H1 (cell line): ENCODE measurements at regions not wholly inside any gene's neighbourhood (a gene's known extent, or its start where the extent isn't known, plus 50 kb on each side); places are given as distances from the start of the nearest gene placed in this dataset.

Experiments
- CTCF ChIA-PET: fragments of 300-600 bp; sonication (Branson Sonifier 250); formaldehyde crosslinking; loops from one replicate; lab custom pipeline; 2021; ENCODE audit not compliant: partially characterized antibody; lab: Charles Lee
- POLR2A ChIA-PET: fragments of 300-600 bp; sonication (Branson Sonifier 250); formaldehyde crosslinking; loops from one replicate; lab custom pipeline; 2021; ENCODE audit warnings: inconsistent platforms; ENCODE audit not compliant: partially characterized antibody; lab: Charles Lee
- DNase-seq, 2 experiments: peaks; one replicate each; pipeline versions ENCODE4 v3.0.0 to v3.0.0-alpha.2; 2010 to 2022; ENCODE audit warnings: low spot score in 2 of 2, low read depth in 1 of 2, mixed read lengths in 1 of 2
- FAIRE-seq: peaks from 2 replicates; lab custom pipeline; 2011; peaks lifted over from hg19 to GRCh38; lab: Jason Lieb, UNC
- H2AFZ ChIP-seq: 2 replicates; pipeline ENCODE4 v1.8.1; 2012; ENCODE audit warnings: low read length, inconsistent platforms
- H2AK5ac ChIP-seq: 2 replicates; pipeline ENCODE4 v1.6.1; 2013; ENCODE audit warnings: low read depth, low read length
- H2BK120ac ChIP-seq: replicated peaks from 2 replicates; pipeline ENCODE3; 2013; ENCODE audit warnings: low read depth, low read length, inconsistent platforms
- H2BK12ac ChIP-seq: 2 replicates; pipeline ENCODE4 v1.6.1; 2013; ENCODE audit warnings: low read depth, low read length
- H2BK15ac ChIP-seq: 2 replicates; pipeline ENCODE4 v1.6.1; 2013; ENCODE audit warnings: low read length
- H2BK20ac ChIP-seq: 2 replicates; pipeline ENCODE4 v1.6.1; 2013; ENCODE audit warnings: low read length
- H2BK5ac ChIP-seq: 2 replicates; pipeline ENCODE4 v1.6.1; 2013; ENCODE audit warnings: low read depth, low read length
- H3K14ac ChIP-seq: 2 replicates; pipeline ENCODE4 v1.6.1; 2013; ENCODE audit warnings: inconsistent platforms; ENCODE audit not compliant: insufficient read length
- H3K18ac ChIP-seq: 2 replicates; pipeline ENCODE4 v1.6.1; 2013; ENCODE audit warnings: low read length; ENCODE audit errors: extremely low read depth
- H3K23ac ChIP-seq: 2 replicates; pipeline ENCODE4 v1.6.1; 2013; ENCODE audit warnings: inconsistent platforms; ENCODE audit not compliant: insufficient read length
- H3K23me2 ChIP-seq: 2 replicates; pipeline ENCODE4 v1.6.1; 2013; ENCODE audit warnings: low read depth, low read length
- H3K27ac ChIP-seq: 2 replicates; pipeline ENCODE4 v1.6.1; 2011; ENCODE audit warnings: low read depth, low read length, inconsistent platforms
- H3K27me3 ChIP-seq, 4 experiments: replicated peaks in 1 of 4; 1 replicate in 1 of 4; 2 replicates in 3 of 4; pipeline versions ENCODE4 v1.6.1 to v1.8.1; 2011 to 2013; ENCODE audit warnings: low read length in 3 of 4, mild to moderate bottlenecking in 3 of 4, inconsistent platforms in 2 of 4, mixed read lengths in 2 of 4, moderate library complexity in 1 of 4; ENCODE audit not compliant: control insufficient read depth in 3 of 4, insufficient read depth in 3 of 4; ENCODE audit errors: extremely low read depth in 1 of 4
- H3K36me3 ChIP-seq, 4 experiments: 2 replicates each; pipeline versions ENCODE4 v1.6.1 to v1.8.1; 2011 to 2013; ENCODE audit warnings: mild to moderate bottlenecking in 4 of 4, low read length in 3 of 4, moderate library complexity in 2 of 4, control low read depth in 1 of 4, inconsistent platforms in 1 of 4; ENCODE audit not compliant: insufficient read depth in 4 of 4, control insufficient read depth in 2 of 4
- H3K4ac ChIP-seq: replicated peaks from 2 replicates; pipeline ENCODE3; 2013; ENCODE audit warnings: low read length, low read depth, mixed read lengths, inconsistent platforms; ENCODE audit not compliant: insufficient read length
- H3K4me1 ChIP-seq, 4 experiments: replicated peaks in 1 of 4; 1 replicate in 1 of 4; 2 replicates in 3 of 4; pipeline versions ENCODE4 v1.6.1 to v1.8.1; 2011 to 2013; ENCODE audit warnings: low read length in 3 of 4, inconsistent platforms in 2 of 4, mixed read lengths in 1 of 4; ENCODE audit not compliant: insufficient read depth in 4 of 4, control insufficient read depth in 3 of 4
- H3K4me2 ChIP-seq, 2 experiments: 2 replicates each; pipeline versions ENCODE4 v1.6.1 to v1.8.1; 2011 to 2013; ENCODE audit warnings: low read depth in 2 of 2, low read length in 2 of 2, control low read depth in 1 of 2, inconsistent platforms in 1 of 2, mild to moderate bottlenecking in 1 of 2; ENCODE audit not compliant: insufficient read depth in 1 of 2
- H3K4me3 ChIP-seq, 4 experiments: fragments of 200-600, 300-600 bp in 1 of 4; sonication (generic), shearing (Covaris generic), sonication (Bioruptor Twin) in 1 of 4; 2 replicates each; pipeline versions ENCODE4 v1.5.1 to v1.8.1; 2011 to 2016; ENCODE audit warnings: low read length in 4 of 4, low read depth in 3 of 4, control low read depth in 2 of 4, inconsistent platforms in 2 of 4, mild to moderate bottlenecking in 2 of 4, mixed read lengths in 1 of 4, moderate library complexity in 1 of 4; ENCODE audit not compliant: insufficient read depth in 2 of 4; ENCODE audit errors: extremely low read depth in 1 of 4
- H3K56ac ChIP-seq: replicated peaks from 2 replicates; pipeline ENCODE3; 2013; ENCODE audit warnings: low read depth, mild to moderate bottlenecking, mixed read lengths, low read length, inconsistent platforms; ENCODE audit not compliant: insufficient read length
- H3K79me1 ChIP-seq: 2 replicates; pipeline ENCODE4 v1.6.1; 2013; ENCODE audit warnings: low read depth, low read length, control low read depth
- H3K79me2 ChIP-seq, 2 experiments: 2 replicates each; pipeline versions ENCODE4 v1.6.1 to v1.8.1; 2012 to 2013; ENCODE audit warnings: low read length in 2 of 2, mild to moderate bottlenecking in 2 of 2, inconsistent platforms in 1 of 2; ENCODE audit not compliant: insufficient read depth in 2 of 2, control insufficient read depth in 1 of 2
- H3K9ac ChIP-seq, 4 experiments: replicated peaks in 1 of 4; 1 replicate in 1 of 4; 2 replicates in 3 of 4; pipeline versions ENCODE4 v1.6.1 to v1.8.1; 2011 to 2013; ENCODE audit warnings: low read depth in 3 of 4, low read length in 3 of 4, control low read depth in 2 of 4, mild to moderate bottlenecking in 2 of 4, moderate library complexity in 2 of 4, inconsistent platforms in 1 of 4; ENCODE audit errors: extremely low read depth in 1 of 4
- H3K9me3 ChIP-seq, 2 experiments: 2 replicates each; pipeline versions ENCODE4 v1.6.1 to v1.8.1; 2012 to 2013; ENCODE audit warnings: mild to moderate bottlenecking in 2 of 2, moderate library complexity in 2 of 2, control low read depth in 1 of 2, inconsistent platforms in 1 of 2, low read depth in 1 of 2, low read length in 1 of 2, mixed read lengths in 1 of 2; ENCODE audit not compliant: insufficient read depth in 2 of 2
- H4K20me1 ChIP-seq, 2 experiments: replicated peaks in 1 of 2; 2 replicates each; pipeline versions ENCODE3 to v1.8.1; 2011 to 2013; ENCODE audit warnings: inconsistent platforms in 2 of 2, low read length in 2 of 2, mild to moderate bottlenecking in 1 of 2; ENCODE audit not compliant: insufficient read depth in 2 of 2, control insufficient read depth in 1 of 2
- H4K5ac ChIP-seq: 2 replicates; pipeline ENCODE4 v1.6.1; 2013; ENCODE audit warnings: low read length, low read depth, mixed read lengths, inconsistent platforms; ENCODE audit not compliant: insufficient read length
- H4K8ac ChIP-seq: 2 replicates; pipeline ENCODE4 v1.8.0; 2013; ENCODE audit warnings: mild to moderate bottlenecking, moderate library complexity, low read length, inconsistent platforms; ENCODE audit not compliant: insufficient read depth; ENCODE audit errors: extremely low read depth
- H4K91ac ChIP-seq: replicated peaks from 2 replicates; pipeline ENCODE3; 2013; ENCODE audit warnings: low read length, mixed read lengths, inconsistent platforms; ENCODE audit not compliant: insufficient read length
- BRCA1 ChIP-seq: IDR thresholded peaks from 2 replicates; pipeline ENCODE4 v1.6.1; 2012; ENCODE audit warnings: low read depth, low read length, improper control_type of control experiment
- CREB1 ChIP-seq: IDR thresholded peaks from 2 replicates; pipeline ENCODE4 v1.6.1; 2012; ENCODE audit warnings: inconsistent platforms
- FOSL1 ChIP-seq: IDR thresholded peaks from 2 replicates; pipeline ENCODE4 v1.6.1; 2011; ENCODE audit warnings: mild to moderate bottlenecking, low read depth, low read length, moderate library complexity; ENCODE audit not compliant: insufficient read depth
- GABPA ChIP-seq: IDR thresholded peaks from 2 replicates; pipeline ENCODE4 v1.6.1; 2011; ENCODE audit warnings: mild to moderate bottlenecking, low read length, moderate library complexity, borderline replicate concordance; ENCODE audit not compliant: insufficient read depth
- RAD21 ChIP-seq, 2 experiments: IDR thresholded peaks in 1 of 2; conservative IDR thresholded peaks in 1 of 2; 2 replicates each; pipeline ENCODE4 v1.6.1; 2011; ENCODE audit warnings: low read depth in 2 of 2, low read length in 2 of 2, improper control_type of control experiment in 1 of 2, inconsistent platforms in 1 of 2, mild to moderate bottlenecking in 1 of 2, moderate library complexity in 1 of 2
- SIX5 ChIP-seq: IDR thresholded peaks from 2 replicates; pipeline ENCODE4 v1.6.1; 2011; ENCODE audit warnings: mild to moderate bottlenecking, low read depth, low read length
- WGBS, 2 experiments: shearing (Covaris generic) in 1 of 2; methylation state at CpG; one replicate each; pipeline versions ENCODE4 v1.1.6 to v1.1.7; 2013 to 2015; ENCODE audit warnings: low lambda C conversion rate in 2 of 2, mixed read lengths in 2 of 2, inconsistent platforms in 1 of 2, low coverage in 1 of 2, missing lambda C conversion rate in 1 of 2; ENCODE audit not compliant: insufficient replicate concordance in 2 of 2, insufficient coverage in 1 of 2, insufficient read length in 1 of 2; ENCODE audit errors: extremely low coverage in 1 of 2, missing lambda C conversion rate in 1 of 2; 5-methylcytosine and 5-hydroxymethylcytosine counted together
- TF ChIP-seq, protein P1 (sequence below): IDR thresholded peaks from 2 replicates; pipeline ENCODE4 v1.6.1; 2012; ENCODE audit warnings: inconsistent platforms
- TF ChIP-seq, protein P2 (sequence below): IDR thresholded peaks from 2 replicates; pipeline ENCODE4 v1.6.1; 2011; ENCODE audit warnings: low read length, improper control_type of control experiment

DNA sequence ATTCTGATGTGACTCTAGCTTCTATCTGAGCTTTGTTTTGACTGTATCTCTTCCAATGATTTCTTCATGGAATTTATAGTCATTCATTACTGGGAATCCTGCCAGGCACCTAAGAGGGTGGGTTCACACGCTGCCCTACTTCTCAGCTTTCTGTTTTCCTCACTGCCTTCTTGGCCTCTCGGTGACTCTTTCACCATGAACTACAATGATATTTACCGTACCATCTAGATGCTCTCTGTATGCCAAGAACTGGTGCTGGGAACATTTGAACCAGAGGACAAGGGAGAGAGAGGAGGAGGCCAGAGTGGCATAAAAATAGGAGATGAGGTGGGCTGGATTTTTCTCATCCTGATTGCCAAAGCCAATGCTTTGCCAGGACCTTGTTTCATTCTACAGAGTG, 280.0 kb upstream of the P2RY1 start:
- Histone ChIP-seq H3K23ac (no peak overlapping the region), H4K20me1 (no peaks in the 10 kb centered on the region), H4K8ac (no peak overlapping the region), H4K5ac (no peak overlapping the region), H2BK20ac (no peak overlapping the region), H3K9ac (no peak overlapping the region), H2BK15ac (no peak overlapping the region), H3K56ac (no peak overlapping the region)
- CTCF ChIA-PET = interaction anchor here (0.9 to 2.8 kb wide), 5 partner anchors 15 to 280 kb away, joined by 3 to 10 read pairs (median 3); partner anchors contain the start of gene P2RY1
- TF ChIP-seq CREB1 (no peak), FOSL1 (no peak), BRCA1 (no peak), RAD21 (IDR thresholded peaks at IDR 0.05 in 1 of 2, conservative IDR thresholded peaks at IDR 0.05 in 1 of 2; ENCODE audit: low read depth in 2 of 2, low read length in 2 of 2) (no peak), GABPA (no peak), SIX5 (no peak)
- TF ChIP-seq, protein P1, sequence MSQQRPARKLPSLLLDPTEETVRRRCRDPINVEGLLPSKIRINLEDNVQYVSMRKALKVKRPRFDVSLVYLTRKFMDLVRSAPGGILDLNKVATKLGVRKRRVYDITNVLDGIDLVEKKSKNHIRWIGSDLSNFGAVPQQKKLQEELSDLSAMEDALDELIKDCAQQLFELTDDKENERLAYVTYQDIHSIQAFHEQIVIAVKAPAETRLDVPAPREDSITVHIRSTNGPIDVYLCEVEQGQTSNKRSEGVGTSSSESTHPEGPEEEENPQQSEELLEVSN = no peak
- TF ChIP-seq, protein P2, sequence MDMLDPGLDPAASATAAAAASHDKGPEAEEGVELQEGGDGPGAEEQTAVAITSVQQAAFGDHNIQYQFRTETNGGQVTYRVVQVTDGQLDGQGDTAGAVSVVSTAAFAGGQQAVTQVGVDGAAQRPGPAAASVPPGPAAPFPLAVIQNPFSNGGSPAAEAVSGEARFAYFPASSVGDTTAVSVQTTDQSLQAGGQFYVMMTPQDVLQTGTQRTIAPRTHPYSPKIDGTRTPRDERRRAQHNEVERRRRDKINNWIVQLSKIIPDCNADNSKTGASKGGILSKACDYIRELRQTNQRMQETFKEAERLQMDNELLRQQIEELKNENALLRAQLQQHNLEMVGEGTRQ = no peak
- TF ChIP-seq, all 59 proteins: peak for 0
- Histone ChIP-seq H3K9me3 (peaks cover 0 to 3% of the 10 kb centered on the region in 2 experiments; a peak in 1 of 4 replicates), H3K14ac (no peak overlapping the region), H3K23me2 (no peaks in the 10 kb centered on the region), H2BK5ac (no peak overlapping the region), H2BK120ac (no peak overlapping the region), H3K4ac (no peak overlapping the region), H2BK12ac (no peak overlapping the region), H2AFZ (no peak overlapping the region), H3K36me3 (no peaks in the 10 kb centered on the region), H3K4me1 (no peaks in the 10 kb centered on the region), H3K4me3 (no peak overlapping the region), H3K4me2 (no peak overlapping the region), H4K91ac (no peak overlapping the region), H3K27ac (no peak overlapping the region), H3K27me3 (no peaks in the 10 kb centered on the region), H2AK5ac (no peak overlapping the region), H3K18ac (no peak overlapping the region), H3K79me1 (no peaks in the 10 kb centered on the region), H3K79me2 (no peaks in the 10 kb centered on the region)
- POLR2A ChIA-PET = no interaction called here
- no peak for DNase-seq
- WGBS, 2 experiments = 85% methylated on average over 3 of the region's 3 CpGs; no CpG with 5 or more reads in 1 of the 2 experiments
- FAIRE-seq = no peak
